ENCODE measurements at regions not wholly inside any gene's neighbourhood (a gene's known extent, or its start where the extent isn't known, plus 50 kb on each side); places are given as distances from the start of the nearest gene placed in this dataset.

DNA sequence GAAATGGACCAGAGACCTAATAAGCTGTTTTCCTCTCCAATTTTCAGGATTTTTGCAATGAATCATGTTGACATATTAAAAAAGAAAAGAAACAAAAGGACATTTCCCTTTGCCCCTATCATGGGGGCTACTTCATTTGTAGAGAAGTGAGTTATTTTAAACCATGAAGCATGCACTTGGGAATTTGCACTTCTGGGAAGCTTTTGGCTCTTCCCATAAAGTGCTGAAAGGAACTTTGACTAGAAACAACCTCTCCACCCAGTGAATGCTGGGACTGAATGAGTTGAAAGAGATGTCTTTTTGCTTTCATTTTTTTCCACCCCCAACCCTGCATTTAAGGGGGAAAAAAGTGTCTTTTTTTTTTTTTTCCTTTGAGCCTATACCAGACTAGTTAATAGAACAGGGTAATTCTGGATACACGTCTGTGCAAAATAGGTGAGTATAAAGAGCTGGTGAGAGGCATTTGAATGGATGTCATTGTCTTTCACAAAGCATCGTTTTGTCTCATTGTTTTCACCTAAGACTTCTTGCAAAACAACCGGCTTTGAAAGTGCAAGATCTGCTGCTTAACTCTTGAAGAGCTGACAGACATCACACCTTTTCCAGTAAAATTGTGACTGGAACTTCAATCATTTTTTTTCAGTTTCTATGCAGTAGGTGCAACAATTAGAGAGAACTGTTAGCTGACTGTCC lies 138.7 kb upstream of the BACH2 start:
- DNase-seq (ENCODE audit: low read depth): no peak

DNA sequence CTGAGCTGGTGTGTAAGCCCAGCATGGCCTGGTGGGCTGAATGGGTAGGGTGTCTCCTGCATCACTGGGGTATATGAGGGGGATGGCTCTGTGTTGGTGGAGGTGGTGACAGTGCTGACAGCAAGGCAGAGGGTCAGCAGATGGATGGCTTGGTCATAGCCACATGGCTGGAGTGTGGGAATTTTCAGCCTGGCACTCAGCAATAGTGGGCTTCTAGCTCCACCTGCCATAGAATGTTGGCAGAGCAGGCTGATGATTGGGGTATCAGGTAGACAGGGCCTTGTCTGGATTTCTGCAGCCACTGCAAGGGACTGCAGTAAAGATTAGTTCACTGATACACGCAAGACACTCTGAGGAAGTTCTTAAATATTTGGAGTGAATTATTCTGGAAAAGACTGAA lies 137.5 kb upstream of the BACH2 start:
- DNase-seq (ENCODE audit: low read depth): no peak

DNA sequence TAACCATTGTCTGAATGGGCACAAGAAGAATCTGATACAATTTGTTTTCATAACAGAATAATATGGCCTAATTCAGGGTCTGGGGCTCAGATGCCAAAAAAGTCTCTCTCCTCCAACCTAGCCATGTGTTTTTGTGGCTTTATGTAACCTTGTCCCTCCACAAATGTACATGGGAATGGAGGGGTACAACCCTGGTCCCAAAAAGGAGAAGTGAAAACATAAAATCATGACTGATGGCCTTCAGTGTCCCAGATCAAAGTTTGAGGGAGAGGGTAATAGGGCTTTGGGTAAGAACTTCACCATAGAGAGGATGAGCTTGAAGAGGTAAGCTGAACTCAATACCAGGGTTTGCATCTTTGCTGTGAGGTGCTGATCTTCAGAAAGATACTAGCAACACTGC lies 136.3 kb upstream of the BACH2 start:
- DNase-seq (ENCODE audit: low read depth): no peak

DNA sequence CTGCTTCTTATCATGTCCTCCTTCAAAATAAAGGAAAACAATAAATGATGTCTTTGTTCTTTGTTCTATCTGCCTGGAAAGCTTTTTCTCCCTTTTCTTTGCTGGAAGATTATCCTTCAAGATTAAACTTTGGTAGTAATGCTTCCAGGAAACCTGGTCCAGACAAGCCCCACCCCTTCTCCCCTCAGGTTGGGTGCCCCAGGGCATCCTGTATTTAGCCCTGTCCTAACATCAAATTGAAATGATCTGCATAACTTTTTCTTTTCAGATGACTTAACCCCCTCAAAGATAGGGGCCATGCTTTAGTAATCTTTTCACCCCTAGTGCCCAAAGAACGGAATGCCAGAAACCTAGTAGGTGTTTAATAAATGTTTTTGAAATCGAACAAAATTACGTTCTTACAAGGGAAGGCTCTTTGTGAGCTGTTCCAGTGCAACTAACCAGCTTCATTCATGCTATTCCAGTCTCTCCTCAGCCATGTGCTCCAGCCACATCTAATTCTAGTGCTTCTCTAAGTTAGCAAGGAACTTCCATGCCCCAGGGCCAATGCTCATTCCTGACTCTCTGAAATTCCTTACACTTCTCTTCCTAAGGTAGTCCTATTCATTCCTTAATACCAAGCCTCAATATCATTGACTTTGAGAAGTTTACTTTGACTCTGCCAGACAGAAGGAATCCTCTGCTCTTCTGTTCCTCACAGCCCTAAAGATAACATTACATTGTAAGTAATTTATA lies 135.6 kb upstream of the BACH2 start:
- no peak for DNase-seq (ENCODE audit: low read depth)

DNA sequence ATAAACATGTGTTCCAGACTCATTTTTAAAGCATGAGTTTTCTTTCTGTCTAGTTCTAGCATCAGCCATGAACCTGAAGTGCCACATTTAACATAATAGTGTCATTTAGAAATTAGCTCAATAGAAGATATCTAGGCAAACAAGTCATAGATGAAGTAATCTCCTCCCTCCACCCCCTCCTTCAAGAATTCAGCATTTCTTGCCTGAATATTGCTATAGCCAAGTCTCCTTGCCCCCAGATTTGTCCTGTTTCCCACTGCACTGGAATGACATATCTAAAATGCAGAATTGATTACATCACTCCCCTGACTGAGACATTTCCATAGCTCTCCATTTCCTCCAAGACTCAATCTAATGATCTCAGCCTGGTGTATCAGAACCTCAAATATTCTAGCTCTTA lies 134.9 kb upstream of the BACH2 start:
- DNase-seq (ENCODE audit: low read depth): no peak

DNA sequence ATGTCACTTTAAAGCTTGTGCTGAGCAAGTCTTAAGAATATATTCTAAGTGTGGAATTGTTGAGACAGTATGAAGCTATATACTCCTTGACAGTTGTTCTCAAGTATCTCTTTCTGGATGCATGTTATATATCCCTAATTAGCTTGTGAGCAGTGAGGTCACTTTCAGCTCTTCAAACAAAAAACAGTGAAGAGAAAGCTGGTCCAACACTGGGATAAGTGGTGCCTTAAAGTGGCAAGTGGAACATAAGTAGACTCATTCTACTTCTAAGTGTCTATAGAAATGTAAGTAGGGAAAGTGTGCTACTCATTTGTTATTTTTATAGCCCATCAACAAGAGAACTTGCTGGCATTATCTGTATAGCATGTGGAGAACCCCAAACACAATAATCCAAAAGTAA lies 133.1 kb upstream of the BACH2 start:
- DNase-seq (ENCODE audit: low read depth): peak; percentile 21

DNA sequence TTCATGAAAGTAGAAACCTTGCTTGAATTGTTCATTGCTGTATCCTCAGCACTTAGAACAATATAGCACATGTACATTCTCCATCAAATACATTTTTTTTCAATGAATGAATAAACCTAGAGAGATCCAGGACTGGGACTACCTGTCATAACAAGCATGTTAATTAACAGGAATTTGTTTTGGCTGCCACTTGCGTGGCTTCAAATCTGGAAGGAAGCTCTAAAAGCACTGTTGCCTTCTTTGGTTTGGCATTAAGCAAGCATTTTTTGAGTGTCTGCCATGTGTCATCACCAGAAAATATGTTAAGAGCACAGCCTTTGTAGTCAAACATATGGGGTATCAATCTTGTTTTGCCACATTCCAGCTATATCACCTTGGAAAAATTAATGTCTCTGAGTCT lies 131.9 kb upstream of the BACH2 start:
- DNase-seq (ENCODE audit: low read depth): no peak

DNA sequence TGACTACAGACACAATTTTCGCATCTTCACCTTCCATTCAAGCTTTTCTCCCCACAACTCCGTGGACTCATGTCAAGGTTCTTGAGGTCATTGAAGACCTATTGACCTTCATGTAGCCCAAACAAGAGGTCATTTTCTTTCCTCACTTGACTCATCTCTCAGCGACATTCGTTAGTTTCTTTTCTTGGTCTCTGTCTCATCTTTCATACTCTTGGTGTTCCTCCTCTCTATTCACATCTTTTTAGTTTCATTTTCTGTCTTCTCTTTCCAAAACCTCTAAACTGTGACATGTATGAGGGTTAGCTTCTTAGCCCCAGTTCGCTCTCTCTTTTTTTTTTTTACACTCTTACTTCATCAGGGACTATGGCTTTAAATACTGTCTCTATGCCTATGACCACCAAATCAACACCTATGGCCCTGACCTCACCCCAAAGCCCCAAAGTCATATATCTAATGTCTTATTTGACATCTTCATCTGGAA lies 128.6 kb upstream of the BACH2 start:
- DNase-seq (ENCODE audit: low read depth): peak; percentile 29

DNA sequence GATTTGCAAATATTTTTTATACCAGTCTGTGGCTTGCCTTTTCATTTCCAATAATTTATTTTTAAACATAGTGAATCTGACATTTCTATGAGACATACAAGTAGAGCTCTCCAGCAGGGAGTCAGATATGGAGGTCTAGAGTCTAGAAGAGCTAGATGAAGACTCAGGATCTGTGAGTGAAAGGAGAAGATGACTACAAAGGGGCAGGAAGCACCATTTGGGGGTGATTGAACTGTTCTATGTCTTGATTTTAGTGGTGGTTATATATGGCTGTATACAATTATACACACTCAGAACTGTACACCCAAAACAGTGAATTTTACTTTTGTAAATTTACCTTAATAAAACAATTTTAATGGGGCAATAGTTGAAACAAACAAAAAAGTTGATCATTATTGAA lies 127.9 kb upstream of the BACH2 start:
- no peak for DNase-seq (ENCODE audit: low read depth)

DNA sequence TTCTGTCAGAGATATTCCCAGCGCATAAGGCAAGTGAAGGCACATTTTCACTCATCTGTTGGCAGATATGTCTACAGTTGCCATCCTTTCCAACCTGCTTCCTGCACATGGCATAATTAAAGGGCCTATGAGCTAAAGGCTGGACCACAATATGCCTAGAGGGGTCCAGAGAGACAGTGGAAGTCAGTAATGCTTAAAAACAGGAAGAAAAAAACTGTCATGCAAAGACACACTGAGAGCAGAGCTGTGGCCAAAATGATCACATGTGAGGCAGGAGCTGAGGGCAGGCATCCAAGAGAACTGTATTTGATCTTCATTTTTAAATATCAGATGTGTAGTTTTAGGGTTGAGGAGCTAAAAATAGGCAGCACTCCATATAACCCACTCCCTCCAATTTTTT lies 125.0 kb upstream of the BACH2 start:
- DNase-seq (ENCODE audit: low read depth): peak; percentile 18

DNA sequence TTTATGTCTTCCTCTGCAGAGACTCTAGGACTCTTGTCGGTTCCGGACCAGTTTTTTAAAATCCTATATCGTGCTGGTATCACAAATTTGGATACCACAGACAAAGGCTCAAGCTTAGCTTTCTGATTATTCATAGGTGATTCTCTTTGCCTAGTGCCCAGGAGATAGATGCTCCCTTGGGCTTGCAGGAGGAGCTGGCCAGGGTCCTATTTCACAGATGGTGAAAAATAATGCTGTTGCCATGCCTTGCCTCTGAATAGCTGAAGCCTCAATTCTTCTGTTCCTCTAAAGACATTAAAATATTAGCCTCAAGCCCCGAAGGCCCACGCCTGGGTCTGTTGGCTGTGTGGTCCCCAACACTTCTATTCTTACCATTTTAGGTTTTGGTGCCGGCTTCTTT lies 123.9 kb upstream of the BACH2 start:
- no peak for DNase-seq (ENCODE audit: low read depth)

DNA sequence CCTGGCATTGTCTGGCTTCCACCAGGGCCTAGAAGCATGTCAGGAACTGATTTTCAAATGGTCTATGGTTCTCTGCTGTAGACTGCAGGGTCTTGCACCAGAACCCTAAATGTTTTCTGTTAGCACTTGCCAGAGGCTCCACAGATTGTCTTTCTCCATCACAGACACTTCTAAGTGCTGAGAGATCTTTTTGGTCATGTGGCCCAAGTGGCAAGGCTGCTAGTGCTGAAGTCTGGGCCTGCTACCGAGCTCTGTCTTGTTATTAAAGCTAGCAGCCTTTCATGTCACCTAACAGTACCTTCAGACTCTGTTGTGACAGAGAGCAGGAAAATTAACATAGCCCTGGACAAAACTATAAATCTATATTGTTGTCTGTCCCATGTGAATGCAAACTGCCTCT lies 120.7 kb upstream of the BACH2 start:
- DNase-seq (ENCODE audit: low read depth): no peak

DNA sequence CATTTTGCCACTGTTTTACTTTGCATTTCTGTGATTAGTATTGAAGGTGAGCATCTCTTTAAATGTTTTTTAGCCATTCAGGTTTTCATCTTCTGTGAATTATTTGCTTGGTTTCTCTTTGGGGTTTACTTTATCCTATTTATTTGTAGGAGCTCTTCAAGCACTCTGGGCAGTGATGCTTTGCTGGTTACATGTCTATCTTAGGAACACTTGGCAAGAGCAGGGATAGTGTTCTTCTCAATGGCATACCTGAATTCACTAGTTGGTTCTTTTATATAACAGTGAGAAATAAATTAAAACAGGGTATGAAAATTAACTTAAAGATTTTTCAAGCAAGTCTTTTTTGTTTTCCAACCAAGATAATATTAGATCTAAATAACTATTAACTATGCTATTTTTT lies 119.7 kb upstream of the BACH2 start:
- no peak for DNase-seq (ENCODE audit: low read depth)

DNA sequence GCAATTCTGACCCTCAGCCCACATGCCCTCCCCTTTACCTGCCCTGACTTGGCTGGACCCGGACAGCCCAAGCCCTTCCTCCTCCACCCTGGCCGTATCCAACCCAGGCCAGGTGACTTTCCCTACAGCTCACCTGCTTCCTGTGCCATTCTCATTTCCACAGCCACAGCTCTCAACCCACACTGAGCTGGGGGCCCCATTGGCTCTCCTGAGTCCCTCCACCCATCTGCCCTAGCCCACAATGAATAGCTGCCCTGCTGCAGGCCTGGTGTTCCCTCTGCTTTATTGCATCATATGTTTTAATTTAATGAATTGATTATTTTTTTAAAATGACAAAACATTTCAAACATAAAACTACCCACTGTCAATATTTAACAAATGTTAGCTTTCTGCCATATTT lies 118.5 kb upstream of the BACH2 start:
- DNase-seq (ENCODE audit: low read depth): no peak

DNA sequence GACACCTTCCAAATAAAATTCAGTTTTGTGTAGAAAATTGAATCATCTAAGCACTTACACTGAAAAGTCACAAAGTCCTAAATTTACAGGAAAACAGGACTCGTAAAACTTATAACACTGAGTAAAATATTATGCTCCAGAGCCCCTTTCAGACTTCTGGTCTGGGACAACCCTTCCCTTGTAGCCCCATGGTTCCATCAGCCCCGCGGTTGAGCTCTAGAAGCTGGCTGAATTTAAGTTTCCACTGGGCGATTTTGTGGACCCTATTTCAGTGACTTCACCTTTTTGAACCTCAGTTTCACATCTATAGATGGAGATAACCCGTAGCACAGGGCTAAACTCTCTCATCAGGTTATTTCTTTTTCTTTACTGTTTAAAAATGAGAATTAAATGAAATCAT lies 117.7 kb upstream of the BACH2 start:
- DNase-seq (ENCODE audit: low read depth): no peak

DNA sequence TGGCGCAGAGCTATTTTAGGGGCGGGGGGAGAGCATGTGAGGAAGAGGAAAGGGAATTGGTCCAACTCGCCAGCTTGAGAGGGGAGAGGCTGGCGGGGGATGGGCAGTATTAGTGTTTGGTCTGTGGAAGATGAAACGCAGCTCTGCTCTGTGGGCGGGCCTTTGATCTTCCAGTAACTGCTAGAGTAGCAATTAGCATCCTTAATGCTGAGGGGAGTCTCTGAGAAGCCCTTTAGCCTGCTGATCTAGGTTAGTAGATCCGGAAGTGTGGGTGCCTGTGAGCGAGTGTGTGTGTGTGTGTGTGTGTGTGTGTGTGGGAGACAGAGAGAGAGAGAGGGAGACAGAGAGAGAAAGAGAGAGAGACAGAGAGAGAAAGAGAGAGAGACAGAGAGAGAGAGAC lies 117.2 kb upstream of the BACH2 start:
- peak; percentile 60 for DNase-seq (ENCODE audit: low read depth)

DNA sequence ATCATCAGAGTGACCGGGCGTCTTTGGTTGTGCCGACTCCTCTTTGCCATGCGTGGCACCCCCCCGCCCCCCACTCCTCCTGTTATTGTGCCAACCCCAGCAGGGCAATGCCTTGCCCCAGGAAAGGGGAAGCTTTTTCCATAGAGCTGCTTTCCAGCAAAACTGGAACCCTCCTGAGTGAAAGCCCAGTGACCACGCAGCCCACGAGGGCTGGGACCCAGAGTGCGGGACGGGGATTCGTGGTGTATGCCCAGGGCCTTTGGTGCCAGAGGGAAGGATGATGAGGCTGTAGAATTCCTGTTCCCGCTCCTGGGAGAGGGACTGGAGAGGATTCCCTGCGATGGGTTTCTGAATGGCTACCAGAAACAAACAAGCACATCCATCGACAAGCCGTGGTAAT lies 116.8 kb upstream of the BACH2 start:
- no peak for DNase-seq (ENCODE audit: low read depth)

DNA sequence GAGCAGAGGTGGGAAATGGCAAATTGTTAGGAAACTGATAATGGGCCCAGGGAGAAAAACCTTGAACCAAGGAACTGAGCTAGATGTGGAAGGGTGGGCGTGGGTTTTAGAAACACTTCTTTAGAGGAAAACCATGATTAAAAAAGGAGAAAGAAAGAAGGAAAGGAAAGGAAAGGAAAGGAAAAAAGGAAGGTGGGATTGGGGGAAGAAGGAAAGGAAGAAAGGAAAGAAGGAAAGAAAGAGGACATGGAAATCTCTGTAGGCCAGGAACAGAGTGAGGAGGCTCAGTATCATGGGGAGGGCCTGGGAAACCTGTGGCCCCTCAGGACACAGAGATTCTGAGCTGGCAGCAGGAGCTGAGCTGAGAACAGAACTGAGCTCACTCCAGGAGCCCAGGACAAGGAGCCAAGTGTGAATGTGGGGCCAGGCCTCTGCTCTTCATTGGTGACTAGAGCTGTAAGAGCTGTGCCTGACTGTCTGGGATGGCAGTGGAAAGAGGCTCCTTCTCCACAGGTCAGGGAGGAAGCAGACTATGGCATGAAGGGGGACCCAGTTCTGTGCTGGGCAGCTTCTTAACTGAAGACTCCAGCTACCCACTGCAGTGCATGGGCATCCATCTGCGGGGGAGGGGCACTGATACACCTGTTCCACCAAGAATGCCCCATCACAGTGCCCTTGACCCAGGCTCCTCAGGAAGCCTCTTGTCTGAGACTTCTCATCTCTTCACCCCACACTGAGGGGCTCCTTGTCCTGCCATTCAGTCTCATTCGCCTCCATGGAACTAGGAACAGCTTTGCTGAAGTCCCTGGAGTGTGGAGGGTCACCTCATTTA lies 116.1 kb upstream of the BACH2 start:
- no peak for DNase-seq (ENCODE audit: low read depth)

DNA sequence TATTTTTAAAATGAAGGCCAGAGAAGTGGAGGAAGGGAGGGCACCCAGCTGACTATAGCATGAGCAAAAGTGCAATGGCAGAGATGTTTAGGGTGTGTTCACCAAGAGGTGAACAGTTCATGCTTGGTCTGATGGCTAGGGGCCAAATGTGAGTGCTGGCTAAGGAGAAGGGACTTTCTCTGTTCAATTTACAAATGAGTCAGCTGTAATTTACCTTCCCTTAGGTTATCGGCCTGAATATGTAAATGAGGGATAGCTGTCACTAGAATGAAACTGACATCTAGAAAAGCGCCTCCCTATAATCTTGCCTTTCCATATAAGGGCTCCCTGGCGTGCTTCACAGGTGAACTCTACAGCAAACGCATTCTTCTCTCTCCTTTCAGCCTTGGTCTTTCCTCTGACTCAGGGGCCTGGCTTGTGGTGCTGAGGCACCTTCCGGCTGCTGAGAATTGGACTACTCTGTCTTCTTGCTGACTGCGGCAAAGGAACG lies 114.7 kb upstream of the BACH2 start:
- DNase-seq (ENCODE audit: low read depth): peak; percentile 19

DNA sequence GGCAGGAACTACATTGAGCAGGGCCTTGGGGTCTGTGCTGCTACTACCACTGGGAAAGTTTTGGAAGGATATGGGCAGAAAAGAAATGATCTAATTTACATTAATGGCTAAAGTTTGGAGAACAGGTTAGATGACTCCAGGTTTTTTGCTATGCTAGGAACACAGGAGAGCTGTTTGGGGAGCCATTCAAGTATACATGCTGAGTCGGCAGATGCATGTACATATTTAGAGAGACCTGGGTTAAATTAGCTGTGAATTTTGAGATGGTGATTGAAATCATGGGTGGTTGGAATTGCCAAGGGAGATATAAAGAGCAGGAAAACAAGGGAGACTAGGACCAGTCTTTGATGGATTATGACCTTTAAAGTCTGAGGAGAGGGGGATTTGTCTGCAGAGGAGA lies 113.1 kb upstream of the BACH2 start:
- DNase-seq (ENCODE audit: low read depth): no peak

DNA sequence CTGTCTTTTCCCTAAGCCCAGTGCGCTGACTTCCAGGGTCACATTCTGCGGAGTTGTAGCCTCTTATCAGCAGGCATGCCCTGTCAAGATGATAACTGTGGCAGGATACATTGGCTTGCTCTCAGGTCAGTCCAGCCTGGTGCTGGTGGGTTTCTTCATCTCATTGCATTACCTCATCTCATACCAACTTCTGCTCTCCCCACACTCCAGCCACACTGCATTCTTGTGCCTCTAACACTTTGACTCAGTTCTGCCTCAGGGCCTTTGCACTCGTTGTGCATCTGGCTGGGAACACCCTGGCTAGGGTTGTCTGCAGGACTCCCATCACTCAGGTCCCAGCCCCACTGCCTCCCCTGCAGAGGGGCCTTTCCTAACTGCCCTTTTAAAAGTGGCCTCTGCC lies 110.3 kb upstream of the BACH2 start:
- peak; percentile 70 for DNase-seq (ENCODE audit: low read depth)

DNA sequence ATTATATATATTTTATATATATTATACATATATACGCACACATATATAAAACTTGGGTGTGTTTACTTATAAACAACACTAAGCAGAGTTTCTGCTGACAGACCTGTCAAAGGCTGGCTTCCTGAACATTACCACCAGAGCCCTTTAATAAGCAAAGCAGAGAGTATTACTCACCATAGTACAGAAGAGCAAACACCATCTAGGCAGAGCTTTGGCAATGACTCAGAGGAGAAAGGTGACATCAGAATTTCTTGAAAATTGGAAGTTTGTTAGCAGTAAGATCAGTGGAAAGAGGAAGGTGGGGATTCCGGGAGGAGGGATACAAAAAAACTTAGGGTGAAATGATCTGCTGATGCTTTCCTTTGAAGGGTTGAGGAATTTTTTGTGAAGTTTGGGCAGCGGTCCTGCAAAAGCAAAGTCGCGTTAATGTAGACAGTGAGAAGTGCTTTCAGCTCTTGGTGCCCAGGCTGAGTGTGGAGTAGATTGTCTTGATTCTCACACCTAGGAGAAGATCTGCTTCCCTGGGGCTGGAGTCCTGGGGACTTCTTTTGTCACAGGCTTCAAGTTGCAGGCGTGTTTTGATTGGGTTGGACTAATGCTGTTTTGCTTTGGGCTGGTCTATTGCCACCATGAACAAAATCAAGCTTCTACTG lies 109.6 kb upstream of the BACH2 start:
- peak; percentile 80 for DNase-seq (ENCODE audit: low read depth)

Data from RPMI7951 (cell line).